Liver (tissue), 8 donors: ENCODE measurements at regions not wholly inside any gene's neighbourhood (a gene's known extent, or its start where the extent isn't known, plus 50 kb on each side); places are given as distances from the start of the nearest gene placed in this dataset.

Experiments
- DNase-seq: peaks from one replicate; pipeline ENCODE4 v3.0.0-alpha.2; 2017; ENCODE audit warnings: low spot score
- H3K27ac ChIP-seq, 2 donors: one replicate each; pipeline ENCODE4 v1.7.0; 2013; ENCODE audit warnings: inconsistent platforms in 2 of 2, low read length in 2 of 2, control low read depth in 1 of 2, low read depth in 1 of 2, mild to moderate bottlenecking in 1 of 2
- H3K27me3 ChIP-seq, 4 donors: one replicate each; pipeline versions ENCODE4 v1.6.1 to v1.7.0; 2013; ENCODE audit warnings: low read length in 3 of 4, inconsistent platforms in 1 of 4, mild to moderate bottlenecking in 1 of 4, moderate library complexity in 1 of 4; ENCODE audit not compliant: control insufficient read depth in 4 of 4, insufficient read depth in 4 of 4
- H3K36me3 ChIP-seq, 4 donors: one replicate each; pipeline versions ENCODE4 v1.6.1 to v1.7.0; 2013; ENCODE audit warnings: low read length in 3 of 4, mild to moderate bottlenecking in 3 of 4, low read depth in 1 of 4, moderate library complexity in 1 of 4; ENCODE audit not compliant: control insufficient read depth in 4 of 4, insufficient read depth in 3 of 4
- H3K4me1 ChIP-seq, 4 donors: one replicate each; pipeline versions ENCODE4 v1.6.1 to v1.7.0; 2013; ENCODE audit warnings: low read length in 3 of 4, mild to moderate bottlenecking in 3 of 4, moderate library complexity in 1 of 4; ENCODE audit not compliant: control insufficient read depth in 4 of 4, insufficient read depth in 4 of 4
- H3K4me3 ChIP-seq, 3 donors: one replicate each; pipeline versions ENCODE4 v1.6.1 to v1.7.0; 2013; ENCODE audit warnings: low read length in 3 of 3, control low read depth in 1 of 3, low read depth in 1 of 3, mild to moderate bottlenecking in 1 of 3
- H3K9ac ChIP-seq, 2 donors: one replicate each; pipeline ENCODE4 v1.7.0; 2013; ENCODE audit warnings: low read length in 2 of 2, mild to moderate bottlenecking in 2 of 2, moderate library complexity in 2 of 2, control low read depth in 1 of 2, low read depth in 1 of 2
- H3K9me3 ChIP-seq, 4 donors: one replicate each; pipeline versions ENCODE4 v1.6.1 to v1.7.0; 2013; ENCODE audit warnings: low read length in 3 of 4; ENCODE audit not compliant: control insufficient read depth in 4 of 4
- ATF3 ChIP-seq: IDR thresholded peaks from 2 replicates; pipeline ENCODE4 v1.6.1; 2016; ENCODE audit warnings: antibody characterized with exemption
- CTCF ChIP-seq: fragments of 150-350 bp; IDR thresholded peaks from 2 replicates; pipeline ENCODE4 v1.5.1; 2017; ENCODE audit warnings: improper control_type of control experiment, low read depth, low read length; ENCODE audit not compliant: missing input control
- EGR1 ChIP-seq, 2 donors: IDR thresholded peaks; 2 replicates each; pipeline ENCODE4 v1.6.1; 2016 to 2018; ENCODE audit warnings: antibody characterized with exemption in 2 of 2, low read depth in 2 of 2
- FOXA1 ChIP-seq: IDR thresholded peaks from 2 replicates; pipeline ENCODE4 v1.6.1; 2016; ENCODE audit warnings: antibody characterized with exemption
- FOXA2 ChIP-seq: IDR thresholded peaks from 2 replicates; pipeline ENCODE4 v1.6.1; 2016; ENCODE audit warnings: antibody characterized with exemption
- GABPA ChIP-seq, 2 donors: IDR thresholded peaks in 1 of 2; conservative IDR thresholded peaks in 1 of 2; 2 replicates each; pipeline ENCODE4 v1.6.1; 2016; ENCODE audit warnings: antibody characterized with exemption in 2 of 2, mild to moderate bottlenecking in 1 of 2, moderate library complexity in 1 of 2
- HNF4A ChIP-seq, 2 donors: conservative IDR thresholded peaks; 2 replicates each; pipeline ENCODE4 v1.6.1; 2016; ENCODE audit warnings: antibody characterized with exemption in 2 of 2, mild to moderate bottlenecking in 2 of 2
- HNF4G ChIP-seq: IDR thresholded peaks from 2 replicates; pipeline ENCODE4 v1.6.1; 2016; ENCODE audit warnings: antibody characterized with exemption
- JUND ChIP-seq, 2 donors: IDR thresholded peaks; 2 replicates each; pipeline ENCODE4 v1.6.1; 2016; ENCODE audit warnings: antibody characterized with exemption in 2 of 2
- MAX ChIP-seq: IDR thresholded peaks from 2 replicates; pipeline ENCODE4 v1.6.1; 2016; ENCODE audit warnings: antibody characterized with exemption
- NR2F2 ChIP-seq: IDR thresholded peaks from 2 replicates; pipeline ENCODE4 v1.6.1; 2016; ENCODE audit warnings: antibody characterized with exemption
- RAD21 ChIP-seq, 2 donors: IDR thresholded peaks; 2 replicates each; pipeline ENCODE4 v1.6.1; 2016; ENCODE audit warnings: antibody characterized with exemption in 2 of 2, mild to moderate bottlenecking in 2 of 2
- REST ChIP-seq: IDR thresholded peaks from 2 replicates; pipeline ENCODE4 v1.6.1; 2016; ENCODE audit warnings: antibody characterized with exemption, mild to moderate bottlenecking
- SP1 ChIP-seq: IDR thresholded peaks from 2 replicates; pipeline ENCODE4 v1.6.1; 2018; ENCODE audit warnings: antibody characterized with exemption, mild to moderate bottlenecking
- TAF1 ChIP-seq: conservative IDR thresholded peaks from 2 replicates; pipeline ENCODE4 v1.6.1; 2016; ENCODE audit warnings: antibody characterized with exemption, mild to moderate bottlenecking
- YY1 ChIP-seq: IDR thresholded peaks from 2 replicates; pipeline ENCODE4 v1.6.1; 2016; ENCODE audit warnings: antibody characterized with exemption, mild to moderate bottlenecking
- ZBTB33 ChIP-seq: IDR thresholded peaks from 2 replicates; pipeline ENCODE4 v1.6.1; 2016; ENCODE audit warnings: antibody characterized with exemption
- WGBS: extraction: QIAGEN DNeasy Blood & Tissue Kit; methylation state at CpG from one replicate; pipeline ENCODE4 v1.1.7; 2013; 5-methylcytosine and 5-hydroxymethylcytosine counted together
- donor health status: healthy.
- donor health status: healthy.
- donor health status: healthy.
- donor health status: healthy.
- donor health status: healthy.

DNA sequence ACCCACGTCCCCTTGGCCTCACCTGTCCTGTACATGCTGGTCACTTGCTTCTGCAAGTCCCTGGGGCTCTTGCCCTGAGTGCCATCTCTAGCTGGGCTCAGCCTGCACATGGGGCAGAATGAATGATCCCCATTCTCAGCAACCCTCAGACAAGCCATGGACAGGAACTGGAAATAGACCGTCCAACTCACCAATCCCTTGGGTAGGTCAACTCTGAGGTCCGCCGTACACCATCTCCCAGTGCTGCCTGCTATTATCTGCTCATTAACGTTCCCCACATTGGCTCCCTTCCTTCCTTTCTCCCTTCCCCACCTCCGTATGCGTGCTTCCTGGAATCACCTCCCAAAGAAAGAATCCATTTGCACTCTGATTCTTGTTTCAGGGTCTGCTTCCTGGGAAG is 335.0 kb downstream of the SFMBT2 start:
- H3K4me3 ChIP-seq: no peak overlapping the region
- no peak for TF ChIP-seq ZBTB33
- TF ChIP-seq NR2F2: no peak
- no peak for TF ChIP-seq HNF4G
- TF ChIP-seq FOXA2: no peak
- no peak for TF ChIP-seq CTCF
- no peak for TF ChIP-seq REST
- no peak for TF ChIP-seq RAD21 (IDR thresholded peaks at IDR 0.05)
- TF ChIP-seq FOXA1: no peak
- TF ChIP-seq ATF3: no peak
- TF ChIP-seq MAX: no peak
- TF ChIP-seq TAF1: no peak
- TF ChIP-seq YY1: no peak
- no peak for TF ChIP-seq SP1
- no peak for TF ChIP-seq HNF4A (conservative IDR thresholded peaks at IDR 0.05)
- no peak for TF ChIP-seq GABPA (IDR thresholded peaks at IDR 0.05 in 1 of 2, conservative IDR thresholded peaks at IDR 0.05 in 1 of 2)
- no peak for TF ChIP-seq JUND (IDR thresholded peaks at IDR 0.05)
- H3K27ac ChIP-seq: no peak overlapping the region
- no peaks in the 10 kb centered on the region for H3K4me1 ChIP-seq
- H3K9me3 ChIP-seq: no peaks in the 10 kb centered on the region
- 67% methylated on average over 7 of the region's 7 CpGs for WGBS
- no peak for DNase-seq
- no peak overlapping the region for H3K9ac ChIP-seq
- no peaks in the 10 kb centered on the region for H3K36me3 ChIP-seq
- H3K27me3 ChIP-seq: peaks cover 0 to 4% (median 0%) of the 10 kb centered on the region in 4 donors

DNA sequence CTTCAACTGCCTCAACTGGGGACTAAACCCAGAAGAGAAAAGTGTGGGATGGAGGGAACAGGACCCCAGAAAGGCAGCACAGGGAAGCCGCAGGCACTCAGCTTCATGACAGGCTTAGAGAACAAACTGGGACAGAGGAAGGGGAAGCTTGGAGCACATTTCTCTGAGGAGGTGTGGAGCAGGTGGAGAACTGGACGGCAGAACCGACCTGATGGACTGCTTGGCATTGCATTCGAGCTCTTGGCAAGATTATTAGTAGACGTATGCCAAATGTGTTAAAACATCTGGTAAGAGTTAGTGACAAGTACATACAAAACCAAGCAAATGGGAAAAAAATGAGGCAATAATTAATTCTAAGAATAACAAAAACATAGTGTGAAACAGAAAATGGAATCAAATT is 335.7 kb downstream of the SFMBT2 start:
- no peaks in the 10 kb centered on the region for H3K36me3 ChIP-seq
- no peak overlapping the region for H3K27ac ChIP-seq
- H3K9me3 ChIP-seq: no peaks in the 10 kb centered on the region
- H3K9ac ChIP-seq: no peak overlapping the region
- DNase-seq: no peak
- H3K4me3 ChIP-seq: no peak overlapping the region
- no peak for TF ChIP-seq EGR1 (IDR thresholded peaks at IDR 0.05; ENCODE audit: low read depth in 2 of 2)
- no peak for TF ChIP-seq GABPA (IDR thresholded peaks at IDR 0.05 in 1 of 2, conservative IDR thresholded peaks at IDR 0.05 in 1 of 2)
- TF ChIP-seq HNF4A (conservative IDR thresholded peaks at IDR 0.05): no peak
- no peak for TF ChIP-seq JUND (IDR thresholded peaks at IDR 0.05)
- no peak for TF ChIP-seq ATF3
- TF ChIP-seq FOXA2: no peak
- TF ChIP-seq FOXA1: no peak
- TF ChIP-seq YY1: no peak
- no peak for TF ChIP-seq RAD21 (IDR thresholded peaks at IDR 0.05)
- TF ChIP-seq ZBTB33: no peak
- no peak for TF ChIP-seq TAF1
- TF ChIP-seq HNF4G: no peak
- no peak for TF ChIP-seq NR2F2
- TF ChIP-seq REST: no peak
- no peaks in the 10 kb centered on the region for H3K4me1 ChIP-seq
- H3K27me3 ChIP-seq: peaks cover 0 to 4% (median 0%) of the 10 kb centered on the region in 4 donors
- 70% methylated on average over 5 of the region's 5 CpGs for WGBS
